Nucleus accumbens (tissue), 56 donors: ENCODE measurements at regions not wholly inside any gene's neighbourhood (a gene's known extent, or its start where the extent isn't known, plus 50 kb on each side); places are given as distances from the start of the nearest gene placed in this dataset.

ENCODE experiments used
- DNase-seq, 56 donors: peaks; one replicate each; lab custom pipeline; 2025; lab: John Stamatoyannopoulos, UW

- DNase-seq, result no peak
Observed at GRCh38 chr5:68378204-68378820, 162.8 kb downstream of the PIK3R1 start.

GRCh38 chr5:68379275-68380036 lies 163.9 kb downstream of the PIK3R1 start:
- DNase-seq, result no peak

DNA sequence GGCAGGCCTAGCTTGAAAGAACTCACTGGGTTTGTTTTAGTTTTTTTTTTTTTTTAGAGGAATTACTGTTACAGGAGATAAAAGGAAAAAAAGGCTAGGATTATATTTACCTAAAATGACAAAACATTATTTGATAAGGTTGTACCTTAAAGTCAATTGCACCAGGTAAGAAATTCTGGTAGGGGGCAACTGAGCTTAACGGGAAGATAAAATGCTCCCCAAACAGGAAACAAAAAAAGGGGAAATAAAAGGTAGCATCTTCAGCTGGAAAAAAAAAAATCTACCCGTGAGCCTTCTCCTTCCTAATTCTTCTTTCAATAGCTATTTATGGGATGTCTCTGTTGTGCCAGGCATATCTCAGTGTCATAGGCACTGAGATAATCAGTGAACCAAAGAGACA lies 164.5 kb downstream of the PIK3R1 start:
- DNase-seq, result no peak

- DNase-seq, result no peak
Observed at GRCh38 chr5:68381060-68381459, 165.5 kb downstream of the PIK3R1 start.

DNA sequence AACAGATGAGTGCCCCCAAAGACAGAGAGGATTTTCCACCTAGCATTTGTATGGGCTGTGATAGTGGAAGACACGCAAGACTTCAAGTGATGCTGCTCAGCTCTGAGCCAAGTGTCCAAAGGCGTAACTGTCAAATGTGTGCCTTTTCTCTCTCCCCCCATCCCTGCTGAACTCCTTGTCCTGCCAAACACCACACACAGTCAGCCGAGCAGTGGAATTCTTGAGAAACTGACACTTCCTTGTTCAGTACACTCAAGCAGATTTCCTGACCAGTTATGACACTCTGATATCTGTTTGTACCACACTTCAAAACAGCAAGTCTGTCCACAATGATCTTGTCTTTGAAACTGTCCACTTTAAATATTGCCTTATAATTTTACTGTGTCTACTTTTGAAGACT lies 166.4 kb downstream of the PIK3R1 start:
- DNase-seq, result no peak

DNA sequence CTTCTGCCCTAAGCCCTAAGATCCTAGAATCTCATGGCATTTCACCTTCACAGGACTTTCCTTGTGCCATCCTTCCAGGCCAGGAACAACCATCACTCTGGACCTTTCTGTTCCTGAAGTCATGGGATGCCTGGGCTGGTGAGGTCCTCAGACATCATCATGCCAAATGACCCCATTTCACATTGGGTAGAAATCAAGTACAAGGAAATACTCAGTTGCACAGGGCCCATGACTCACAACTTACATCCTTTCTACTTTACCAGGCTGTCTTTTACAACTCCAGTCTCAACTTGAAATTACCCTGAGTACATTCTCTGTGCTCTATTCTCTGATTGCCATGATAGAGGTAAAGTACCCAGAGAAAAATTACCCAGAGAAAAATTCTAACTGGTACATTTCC lies 167.1 kb downstream of the PIK3R1 start:
- no peak for DNase-seq

- no peak for DNase-seq
Observed at GRCh38 chr5:68383888-68384310, 168.3 kb downstream of the PIK3R1 start.

GRCh38 chr5:68384936-68385594 lies 169.5 kb downstream of the PIK3R1 start:
- no peak for DNase-seq

DNA sequence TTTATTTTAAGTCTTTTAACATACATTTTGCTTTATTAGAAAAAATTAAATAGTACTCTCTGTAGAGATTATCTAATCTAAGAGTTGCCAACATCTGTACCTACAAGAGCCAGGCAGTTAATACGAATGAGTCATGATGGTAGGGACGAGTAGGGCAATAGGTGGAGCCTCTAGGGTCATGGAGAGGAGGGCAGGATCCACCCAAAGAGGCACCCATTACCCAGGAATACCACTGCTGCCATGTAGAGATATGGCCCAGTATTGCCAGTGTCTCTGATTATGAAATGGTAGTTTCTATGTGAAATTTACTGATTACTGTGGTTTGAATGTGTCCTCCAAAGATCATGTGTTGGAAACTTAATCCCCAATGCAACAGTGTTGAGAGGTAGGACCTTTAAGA lies 170.4 kb downstream of the PIK3R1 start:
- DNase-seq, result no peak

GRCh38 chr5:68387074-68387796 lies 171.7 kb downstream of the PIK3R1 start:
- DNase-seq, result no peak

GRCh38 chr5:68389618-68390017 lies 174.1 kb downstream of the PIK3R1 start:
- DNase-seq, result no peak

DNA sequence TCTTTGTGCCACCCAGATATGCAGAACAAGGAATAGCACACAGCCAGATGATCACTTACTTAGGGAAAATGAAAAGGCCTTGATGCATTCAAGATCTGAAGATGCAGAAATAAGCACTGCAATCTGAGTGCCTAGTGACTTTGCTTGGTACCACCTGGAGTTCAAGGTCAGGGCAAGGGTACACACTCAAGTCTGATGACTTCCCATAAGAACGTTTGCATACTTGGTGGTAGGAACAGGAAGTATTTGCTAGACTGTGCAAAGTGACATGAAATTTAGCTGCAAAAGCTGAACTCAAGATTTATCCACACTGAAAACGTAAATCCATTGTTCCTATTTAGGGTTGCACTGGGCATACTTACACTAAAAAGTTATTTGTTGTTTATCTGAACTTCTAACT lies 177.1 kb downstream of the PIK3R1 start:
- no peak for DNase-seq

- no peak for DNase-seq
Observed at GRCh38 chr5:68395302-68395701, 179.7 kb downstream of the PIK3R1 start.

- no peak for DNase-seq
Observed at GRCh38 chr5:68395926-68396511, 180.5 kb downstream of the PIK3R1 start.

GRCh38 chr5:68396722-68397121 lies 181.2 kb downstream of the PIK3R1 start:
- no peak for DNase-seq

DNA sequence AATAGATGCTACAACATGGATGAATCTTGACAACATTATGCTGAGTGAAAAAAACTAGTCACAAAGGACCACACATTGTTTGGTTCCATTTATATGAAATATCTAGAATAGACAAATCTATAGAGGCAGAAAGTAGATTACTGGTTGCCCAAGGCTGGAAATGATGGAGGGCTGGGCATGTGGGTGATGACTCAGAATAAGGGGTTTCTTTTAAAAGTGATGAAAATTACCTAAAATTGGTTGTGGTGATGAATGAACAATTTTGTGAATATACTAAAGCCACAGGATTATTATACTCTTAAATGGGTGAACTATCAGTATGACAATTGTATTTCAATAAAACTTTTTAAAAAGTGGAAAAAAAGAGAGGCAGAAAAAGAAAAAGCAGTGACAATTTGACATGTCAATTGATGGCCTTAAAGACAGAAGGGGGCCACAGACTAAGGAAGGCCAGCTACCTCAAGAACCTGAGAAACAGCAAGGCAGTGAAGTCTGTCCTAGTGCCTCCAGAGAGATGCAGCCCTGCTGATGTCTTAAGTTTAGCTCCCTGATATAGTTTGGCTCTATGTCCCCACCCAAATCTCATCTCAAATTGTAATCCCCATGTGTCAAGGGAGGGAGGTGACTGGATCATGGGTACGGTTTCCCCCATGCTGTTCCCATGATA lies 182.7 kb downstream of the PIK3R1 start:
- no peak for DNase-seq

DNA sequence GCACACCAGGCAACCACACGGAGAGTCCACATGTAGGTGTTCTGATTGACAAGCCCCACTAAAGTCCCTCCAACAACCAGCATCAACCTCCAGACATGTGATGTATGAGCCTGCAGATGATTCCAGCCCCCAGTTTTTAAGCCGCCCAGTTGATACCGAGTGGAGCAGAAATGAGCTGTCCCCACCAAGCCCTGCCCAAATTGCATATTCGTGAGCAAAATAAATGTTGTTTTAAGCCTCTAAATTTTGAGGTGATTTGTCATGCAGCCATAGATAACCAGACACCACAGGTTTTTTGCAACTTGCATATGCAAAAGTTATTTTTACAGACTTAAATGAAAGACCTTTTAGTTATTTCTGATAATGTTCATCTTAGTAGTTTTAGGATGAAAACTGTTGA lies 187.7 kb downstream of the PIK3R1 start:
- DNase-seq, result no peak

- no peak for DNase-seq
Observed at GRCh38 chr5:68404246-68404645, 188.7 kb downstream of the PIK3R1 start.

DNA sequence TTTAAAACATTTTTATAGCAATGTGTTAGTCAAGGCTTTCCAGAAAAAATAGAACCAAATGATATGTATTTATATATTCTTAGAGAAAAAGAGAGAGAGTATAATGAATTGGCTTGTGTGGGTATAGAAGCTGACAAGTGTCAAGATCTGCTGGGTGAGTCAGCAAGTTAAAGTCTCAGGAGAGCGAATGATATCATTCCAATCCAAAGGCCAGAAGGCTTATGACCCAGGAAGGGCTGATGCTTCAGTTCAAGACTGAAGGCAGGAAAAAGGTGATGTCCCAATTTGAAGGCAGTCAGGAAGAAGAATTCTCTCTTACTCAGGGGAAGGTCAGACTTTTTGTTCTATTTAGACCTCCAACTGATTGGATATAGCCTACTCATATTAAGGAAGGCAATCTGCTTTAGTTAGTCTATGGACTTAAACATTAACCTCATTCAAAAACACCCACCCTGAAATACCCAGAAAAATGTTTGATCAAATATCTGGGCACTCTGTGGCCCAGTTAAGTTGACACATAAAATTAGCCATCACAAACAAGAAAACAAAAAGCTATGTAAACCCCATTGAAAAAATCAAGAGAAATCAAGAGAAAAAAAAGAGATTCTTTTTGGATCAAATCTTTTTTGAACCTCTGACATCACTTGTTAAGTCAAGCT lies 189.6 kb downstream of the PIK3R1 start:
- DNase-seq, result no peak
